CD4-positive, alpha-beta T cell (primary cell): ENCODE measurements at regions not wholly inside any gene's neighbourhood (a gene's known extent, or its start where the extent isn't known, plus 50 kb on each side); places are given as distances from the start of the nearest gene placed in this dataset.

Experiments
- ATAC-seq: fragments of 200-7000 bp; cut with Tn5 transposase; one replicate; pipeline ENCODE4 v1.10.0; 2022; ENCODE audit warnings: mild to moderate bottlenecking; ENCODE audit not compliant: poor library complexity
- CTCF ChIA-PET: fragments of 350-600 bp; sonication (Branson Sonifier 250); formaldehyde crosslinking; loops from one replicate; lab custom pipeline; 2021; ENCODE audit warnings: antibody characterized with exemption, inconsistent platforms; lab: Charles Lee
- POLR2A ChIA-PET: fragments of 350-600 bp; sonication (Branson Sonifier 250); formaldehyde crosslinking; loops from one replicate; lab custom pipeline; 2021; ENCODE audit warnings: antibody characterized with exemption, inconsistent platforms; lab: Charles Lee
- DNase-seq, 14 experiments: peaks; one replicate each; pipeline ENCODE4 v3.0.0-alpha.2; 2013 to 2020; ENCODE audit warnings: mixed read lengths in 2 of 14
- H3K27ac ChIP-seq, 2 donors: one replicate each; pipeline versions ENCODE4 v1.5.1 to v1.7.0; 2013; ENCODE audit warnings: low read length in 2 of 2, low read depth in 1 of 2, mild to moderate bottlenecking in 1 of 2
- H3K27me3 ChIP-seq, 2 experiments: 1 replicate in 1 of 2; 2 replicates in 1 of 2; pipeline versions ENCODE4 v1.6.1 to v1.7.0; 2013; ENCODE audit warnings: low read length in 2 of 2, control low read depth in 1 of 2, mild to moderate bottlenecking in 1 of 2, moderate library complexity in 1 of 2; ENCODE audit not compliant: insufficient read depth in 2 of 2, control insufficient read depth in 1 of 2
- H3K36me3 ChIP-seq: one replicate; pipeline ENCODE4 v1.6.1; 2013; ENCODE audit warnings: low read length, control low read depth; ENCODE audit not compliant: insufficient read depth
- H3K4me1 ChIP-seq: one replicate; pipeline ENCODE4 v1.6.1; 2013; ENCODE audit warnings: low read length, control low read depth; ENCODE audit not compliant: insufficient read depth
- H3K4me3 ChIP-seq: one replicate; pipeline ENCODE4 v1.5.1; 2013; ENCODE audit warnings: mild to moderate bottlenecking, low read length, moderate library complexity
- H3K9me3 ChIP-seq, 2 experiments: 1 replicate in 1 of 2; 2 replicates in 1 of 2; pipeline versions ENCODE4 v1.6.1 to v1.7.0; 2013; ENCODE audit warnings: low read length in 2 of 2, mild to moderate bottlenecking in 2 of 2, control low read depth in 1 of 2, moderate library complexity in 1 of 2; ENCODE audit not compliant: control insufficient read depth in 1 of 2, insufficient read depth in 1 of 2
- H3K27ac Mint-ChIP-seq: one replicate; pipeline ENCODE4 v1.8.0; 2020; ENCODE audit warnings: mixed read lengths
- H3K27me3 Mint-ChIP-seq: one replicate; pipeline ENCODE4 v1.8.0; 2021; ENCODE audit warnings: mixed read lengths
- H3K36me3 Mint-ChIP-seq: one replicate; pipeline ENCODE4 v1.8.0; 2021; ENCODE audit warnings: low read depth, mixed read lengths
- H3K4me1 Mint-ChIP-seq: one replicate; pipeline ENCODE4 v1.8.0; 2021; ENCODE audit warnings: low read depth, mixed read lengths
- H3K4me3 Mint-ChIP-seq: one replicate; pipeline ENCODE4 v1.8.0; 2020; ENCODE audit warnings: mild to moderate bottlenecking, mixed read lengths
- H3K9me3 Mint-ChIP-seq: one replicate; pipeline ENCODE4 v1.8.0; 2020; ENCODE audit warnings: mixed read lengths
- intact Hi-C, 2 experiments: fragments of 100-400 bp; cut with DNase I in 1 of 2; cut with micrococcal nuclease in 1 of 2; formaldehyde crosslinking; loops; one replicate each; pipeline versions ENCODE4 v1.15.1 to v1.9.0; 2023 to 2025; cut with DNase I, micrococcal nuclease
- TF ChIP-seq, protein P1 (sequence below): fragments of 200-600 bp; IDR thresholded peaks from one replicate; pipeline ENCODE4 v1.8.0; 2022; ENCODE audit warnings: antibody characterized with exemption, mild to moderate bottlenecking

DNA sequence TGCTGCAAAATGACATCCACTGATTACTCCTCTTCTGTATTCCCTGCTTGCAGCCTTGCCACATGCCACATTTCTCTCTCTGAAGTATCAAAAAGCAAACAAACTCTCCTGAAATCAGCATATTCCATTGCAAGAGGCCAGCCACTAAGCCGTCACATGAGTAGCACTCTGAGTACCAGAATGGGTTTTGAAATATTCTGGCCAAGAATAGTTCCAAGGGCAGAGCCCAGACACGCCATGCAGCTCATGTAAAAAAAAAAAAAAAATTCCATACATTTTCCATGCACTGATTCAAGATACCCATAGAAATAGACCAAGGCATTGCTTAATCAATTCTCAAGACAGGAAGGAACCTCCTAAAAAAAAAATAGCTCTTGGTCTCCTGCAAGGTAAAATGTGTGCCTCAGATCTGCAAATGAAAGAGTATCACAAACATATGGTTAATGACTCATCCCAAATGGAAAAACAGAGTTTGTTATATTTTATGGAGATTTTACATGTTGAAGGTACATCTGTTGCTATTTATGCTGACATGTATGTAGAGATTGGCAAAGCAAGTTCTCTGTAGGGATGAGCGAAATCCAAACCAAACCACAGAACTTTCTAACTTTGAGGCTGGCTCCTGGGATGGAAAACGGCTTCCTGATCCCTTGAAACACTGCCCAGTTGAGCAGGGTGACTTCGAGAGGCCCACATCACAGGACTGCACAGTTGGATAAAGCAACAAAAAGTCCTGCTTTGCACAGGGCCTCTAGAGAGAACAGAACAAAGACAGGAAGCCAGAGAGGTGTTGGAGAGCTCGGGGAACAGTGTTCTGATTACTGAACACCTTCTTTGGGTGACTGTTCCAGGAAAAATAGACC is 346.2 kb downstream of the ZNF521 start:
- intact Hi-C loops, result no loop called here

DNA sequence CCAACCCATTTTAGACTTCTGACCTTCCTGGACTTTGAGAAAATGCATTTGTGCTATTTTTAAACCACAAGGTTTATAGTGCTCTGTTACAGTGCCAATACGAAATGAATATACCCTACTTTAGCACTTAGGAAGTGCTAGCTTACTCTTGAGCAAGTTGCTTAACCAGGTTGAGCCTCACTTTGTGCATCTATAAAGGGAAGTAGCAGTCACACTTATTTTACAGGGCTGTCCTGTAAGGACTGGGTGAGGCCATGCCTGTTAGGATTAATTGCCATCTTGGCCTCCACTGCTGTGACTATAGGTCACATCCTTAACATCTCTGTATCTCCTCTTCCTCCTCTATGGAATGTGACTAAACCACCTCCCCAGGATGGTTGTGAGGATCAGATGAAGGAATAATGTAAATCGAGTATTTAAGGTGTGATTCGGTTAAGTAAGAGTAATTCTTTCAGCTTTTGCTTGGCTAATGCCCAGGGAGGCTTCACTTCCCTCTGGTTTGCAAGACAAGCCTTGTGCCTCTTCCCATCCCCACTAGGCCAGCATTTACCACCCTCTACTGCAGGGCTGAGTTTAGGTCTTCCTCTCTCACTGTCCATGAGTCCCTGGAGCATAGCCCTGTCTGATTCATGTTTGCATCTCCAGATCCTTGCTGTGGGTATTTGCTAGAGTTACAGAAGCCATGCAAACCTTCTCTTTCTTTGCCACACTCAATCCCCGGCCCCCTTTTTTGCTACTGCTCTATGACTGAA is 341.2 kb downstream of the ZNF521 start:
- no peak for ATAC-seq
- H3K4me3 ChIP-seq, result no peak overlapping the region
- Mint-ChIP-seq H3K27ac (no peak overlapping the region), H3K4me3 (no peak overlapping the region), H3K4me1 (no peaks in the 10 kb centered on the region), H3K9me3 (no peaks in the 10 kb centered on the region), H3K27me3 (no peaks in the 10 kb centered on the region), H3K36me3 (no peaks in the 10 kb centered on the region)
- POLR2A ChIA-PET, result no interaction called here
- no peak overlapping the region for H3K27ac ChIP-seq
- H3K36me3 ChIP-seq, result no peaks in the 10 kb centered on the region
- intact Hi-C loops, result no loop called here
- TF ChIP-seq, protein P1, sequence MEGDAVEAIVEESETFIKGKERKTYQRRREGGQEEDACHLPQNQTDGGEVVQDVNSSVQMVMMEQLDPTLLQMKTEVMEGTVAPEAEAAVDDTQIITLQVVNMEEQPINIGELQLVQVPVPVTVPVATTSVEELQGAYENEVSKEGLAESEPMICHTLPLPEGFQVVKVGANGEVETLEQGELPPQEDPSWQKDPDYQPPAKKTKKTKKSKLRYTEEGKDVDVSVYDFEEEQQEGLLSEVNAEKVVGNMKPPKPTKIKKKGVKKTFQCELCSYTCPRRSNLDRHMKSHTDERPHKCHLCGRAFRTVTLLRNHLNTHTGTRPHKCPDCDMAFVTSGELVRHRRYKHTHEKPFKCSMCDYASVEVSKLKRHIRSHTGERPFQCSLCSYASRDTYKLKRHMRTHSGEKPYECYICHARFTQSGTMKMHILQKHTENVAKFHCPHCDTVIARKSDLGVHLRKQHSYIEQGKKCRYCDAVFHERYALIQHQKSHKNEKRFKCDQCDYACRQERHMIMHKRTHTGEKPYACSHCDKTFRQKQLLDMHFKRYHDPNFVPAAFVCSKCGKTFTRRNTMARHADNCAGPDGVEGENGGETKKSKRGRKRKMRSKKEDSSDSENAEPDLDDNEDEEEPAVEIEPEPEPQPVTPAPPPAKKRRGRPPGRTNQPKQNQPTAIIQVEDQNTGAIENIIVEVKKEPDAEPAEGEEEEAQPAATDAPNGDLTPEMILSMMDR, result no peak
- DNase-seq, result no peak
- peaks cover 0 to 5% of the 10 kb centered on the region in 2 experiments for H3K9me3 ChIP-seq
- H3K4me1 ChIP-seq, result no peaks in the 10 kb centered on the region
- no peaks in the 10 kb centered on the region for H3K27me3 ChIP-seq
- CTCF ChIA-PET, result no interaction called here

More for the DNA sequence above, 346.2 kb downstream of the ZNF521 start:
- Histone ChIP-seq H3K4me3 (no peak overlapping the region), H3K27ac (no peak overlapping the region), H3K4me1 (no peaks in the 10 kb centered on the region), H3K9me3 (no peaks in the 10 kb centered on the region), H3K36me3 (no peaks in the 10 kb centered on the region), H3K27me3 (no peaks in the 10 kb centered on the region)
- no peak for ATAC-seq
- POLR2A ChIA-PET, result interaction anchor here (0.6 kb wide), 1 partner anchor 19 kb away, joined by 3 read pairs; no protein-coding TSS in a partner anchor
- no peak for DNase-seq
- Mint-ChIP-seq H3K36me3 (no peaks in the 10 kb centered on the region), H3K4me3 (no peak overlapping the region), H3K27ac (no peak overlapping the region), H3K9me3 (peaks cover 5% of the 10 kb centered on the region), H3K4me1 (no peaks in the 10 kb centered on the region), H3K27me3 (no peaks in the 10 kb centered on the region)
- TF ChIP-seq, protein P1, result no peak
- CTCF ChIA-PET, result no interaction called here
